ENCODE measurements at regions not wholly inside any gene's neighbourhood (a gene's known extent, or its start where the extent isn't known, plus 50 kb on each side); places are given as distances from the start of the nearest gene placed in this dataset.

- TF ChIP-seq GATA2 (IDR thresholded peaks at IDR 0.05; ENCODE audit: low read depth, low read length) (no peak), GATA3 (IDR thresholded peaks at IDR 0.05; ENCODE audit: low read depth, low read length) (no peak)
Measured at GRCh38 chr5:58054018-58054417, 405.9 kb downstream of the PLK2 start.
